GM21360 (cell line): ENCODE measurements at regions not wholly inside any gene's neighbourhood (a gene's known extent, or its start where the extent isn't known, plus 50 kb on each side); places are given as distances from the start of the nearest gene placed in this dataset.
"Not testable (repeated sequence)": the region's sequence is repeated elsewhere in the genome, so short reads cannot be mapped to it uniquely, and the experiment has no call there.

ENCODE experiments used
- ATAC-seq: cut with Tn5 transposase; IDR thresholded peaks from one replicate; pipeline ENCODE4 v1.9.1; 2021; ENCODE audit warnings: mild to moderate bottlenecking, moderate library complexity; ENCODE audit not compliant: unreplicated experiment

- ATAC-seq: no peak
Measured at GRCh38 chr2:144832048-144832447, 312.1 kb upstream of the ZEB2 start.

DNA sequence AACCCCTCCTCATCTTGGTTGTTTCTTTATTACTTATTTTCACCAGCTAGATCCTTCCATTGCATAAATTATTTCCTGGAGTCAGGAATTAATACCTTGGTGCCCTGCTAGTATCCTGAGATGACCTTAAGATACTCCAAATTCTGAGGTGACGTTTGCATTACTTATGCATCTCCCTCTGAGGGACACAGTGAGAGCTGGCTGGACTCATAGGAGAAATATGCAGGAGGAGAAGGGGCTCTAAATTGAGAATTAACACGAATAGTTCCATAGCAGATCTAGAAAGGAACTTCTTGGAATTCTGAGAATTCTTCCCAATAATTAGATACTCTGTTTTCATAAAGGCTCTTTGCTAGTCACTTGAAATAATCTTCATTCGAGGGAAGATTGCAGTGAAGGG, 310.6 kb upstream of the ZEB2 start:
- ATAC-seq: no peak

- no peak for ATAC-seq
Measured at GRCh38 chr2:144827404-144827803, 307.5 kb upstream of the ZEB2 start.

DNA sequence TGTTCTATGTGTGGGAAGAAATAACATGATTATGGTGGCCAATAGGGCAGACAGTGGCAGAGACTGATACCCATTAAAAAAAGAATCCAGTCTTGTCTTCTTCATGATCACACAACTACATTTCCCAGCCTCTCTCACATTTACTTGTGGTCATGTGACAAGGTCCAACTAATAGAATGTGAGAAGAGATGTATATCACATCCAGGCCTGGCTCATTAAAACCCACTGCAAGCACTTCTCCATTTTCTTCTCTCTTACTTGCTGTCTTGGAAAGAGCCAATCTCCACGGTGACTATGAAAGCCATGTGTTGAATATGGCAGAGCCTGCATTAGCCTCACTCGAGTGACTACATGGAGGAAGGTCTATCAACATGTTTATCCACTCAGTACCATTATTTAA, 306.2 kb upstream of the ZEB2 start:
- no peak for ATAC-seq

DNA sequence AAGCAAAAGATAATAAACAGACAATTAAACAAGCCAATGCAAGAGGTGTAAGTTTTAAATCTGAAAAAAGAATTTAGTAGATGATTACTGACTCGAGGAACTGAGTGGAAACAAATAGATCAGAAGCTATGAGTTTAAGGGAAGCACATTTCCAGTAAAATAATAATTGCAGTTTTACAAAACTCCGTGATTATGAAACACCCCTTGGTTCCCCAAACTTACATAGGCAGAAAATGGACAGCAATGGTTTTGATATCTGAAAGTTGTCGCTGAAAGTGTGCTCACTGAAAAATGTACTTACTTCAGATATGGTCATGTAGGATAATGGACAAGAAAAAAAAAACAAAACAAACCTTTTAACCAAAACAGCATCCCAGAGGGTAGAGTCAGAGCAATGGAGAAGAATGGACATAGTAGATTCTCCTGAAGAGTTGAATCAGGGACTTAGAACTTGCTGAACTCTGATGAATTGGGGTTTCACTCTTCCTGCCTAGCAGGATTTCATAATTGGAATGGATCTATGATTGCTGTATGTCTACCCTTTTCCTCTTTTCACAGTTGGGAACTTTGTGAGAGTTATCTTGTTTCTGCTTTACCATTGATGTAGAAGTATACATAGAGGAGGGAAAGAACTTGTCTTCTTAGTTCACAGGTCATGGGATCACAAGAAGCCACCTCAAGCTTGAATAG, 305.6 kb upstream of the ZEB2 start:
- no peak for ATAC-seq

DNA sequence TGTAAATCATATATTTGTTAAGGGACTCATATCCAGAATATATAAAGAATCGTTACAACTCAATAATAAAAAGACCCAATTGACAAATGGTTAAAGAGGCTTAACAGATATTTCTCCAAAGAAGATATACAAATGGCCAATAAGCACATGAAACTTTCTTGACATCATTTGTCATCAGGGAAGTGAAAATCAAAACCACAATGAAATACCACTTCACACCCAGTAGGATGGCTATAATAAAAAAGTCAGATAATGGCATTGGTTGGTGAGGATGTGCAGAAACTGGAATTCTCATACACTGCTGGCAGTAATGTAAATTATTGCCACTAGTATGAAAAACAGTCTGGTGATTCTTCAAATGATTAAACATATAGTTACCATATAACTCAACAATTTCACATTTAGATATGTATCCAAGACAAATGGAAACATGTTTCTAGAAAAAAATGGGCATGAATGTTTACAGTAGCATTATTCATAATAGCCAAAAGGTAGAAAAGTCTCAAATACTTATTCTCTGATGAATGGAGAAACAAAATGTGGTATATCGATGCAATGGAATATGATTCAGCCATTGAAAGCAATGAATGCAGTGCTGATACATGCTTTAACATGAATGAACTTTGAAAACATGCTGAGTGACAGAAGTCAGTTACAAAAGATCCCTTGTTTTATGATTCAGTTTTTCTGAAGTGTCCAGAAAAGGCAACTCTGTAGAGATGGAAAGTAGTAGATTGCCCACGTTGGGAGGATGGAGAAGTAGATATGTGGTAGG, 304.6 kb upstream of the ZEB2 start:
- no peak for ATAC-seq

GRCh38 chr2:144822966-144823365, 303.0 kb upstream of the ZEB2 start:
- no peak for ATAC-seq

DNA sequence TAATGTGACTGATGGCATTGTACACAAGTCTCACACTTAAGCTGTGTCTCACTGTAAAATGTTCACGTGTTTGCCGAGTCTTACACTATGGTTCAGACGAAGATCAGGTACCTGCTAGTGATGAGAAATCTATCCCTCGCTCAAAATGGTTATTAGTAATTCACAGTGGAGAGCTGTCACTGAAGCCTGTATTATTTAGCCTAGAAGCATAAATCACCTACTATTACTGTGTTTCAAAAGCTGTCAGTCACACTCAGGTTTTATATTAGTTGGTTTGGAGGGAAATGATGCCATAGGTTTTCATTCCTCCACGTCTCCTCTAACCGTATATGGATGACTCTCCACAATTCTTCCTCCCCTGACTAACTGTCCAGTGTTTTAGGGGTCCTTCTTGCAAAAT, 292.4 kb upstream of the ZEB2 start:
- no peak for ATAC-seq

DNA sequence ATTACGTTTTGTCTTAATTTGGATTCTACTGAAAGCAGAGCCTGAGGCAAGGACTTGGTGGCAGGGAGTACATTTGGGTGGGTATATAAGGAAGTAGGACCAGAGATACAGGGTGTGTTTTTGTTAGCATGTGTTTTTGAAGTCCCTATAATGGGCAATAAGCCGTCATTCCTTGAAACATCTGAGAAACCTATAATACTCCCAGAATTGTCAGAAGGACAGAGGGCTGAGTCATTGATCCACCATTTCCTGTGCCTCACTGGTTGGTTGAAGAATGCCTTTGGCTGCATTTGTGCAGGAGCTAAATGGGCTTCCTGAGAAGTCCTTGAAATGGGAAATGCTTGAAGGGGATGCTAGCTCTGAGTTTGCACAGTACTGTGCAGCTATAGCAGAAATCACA, 281.8 kb upstream of the ZEB2 start:
- ATAC-seq: no peak

DNA sequence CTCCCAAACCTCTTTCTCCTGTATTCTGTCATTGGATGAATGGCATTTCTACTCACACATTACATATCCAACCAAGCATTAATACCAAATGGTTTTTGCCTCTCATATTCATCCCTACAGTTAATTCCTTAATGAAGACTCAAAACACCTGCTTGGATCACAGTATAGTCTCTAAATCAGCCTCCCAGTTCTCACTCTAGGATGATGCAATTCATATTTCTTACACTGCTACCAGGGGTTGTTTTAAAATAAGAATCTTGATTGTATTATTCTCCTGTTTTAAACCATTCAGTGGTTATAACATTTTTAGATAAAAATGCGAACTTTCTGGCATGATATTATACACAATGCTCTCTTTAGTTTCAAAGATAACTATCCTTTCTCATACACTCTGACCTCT, 281.4 kb upstream of the ZEB2 start:
- no peak for ATAC-seq

DNA sequence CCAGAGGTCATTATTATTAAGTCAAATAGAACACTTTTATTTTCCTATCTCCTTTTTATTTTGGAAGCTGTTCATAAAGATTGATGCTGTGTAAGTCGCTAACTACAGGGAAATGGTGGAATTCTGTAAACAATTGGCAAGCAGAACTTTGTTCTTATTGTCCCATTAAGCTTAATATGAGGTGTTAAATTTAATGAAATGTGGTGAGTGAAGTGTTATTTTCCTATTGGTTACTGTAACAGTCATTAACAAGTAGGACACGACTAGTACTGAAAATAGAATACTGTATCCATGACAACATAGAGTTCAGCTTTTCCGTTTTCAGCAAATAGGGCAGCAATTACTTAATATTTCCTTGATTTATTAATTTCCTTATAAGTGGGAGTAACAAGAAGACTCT, 279.1 kb upstream of the ZEB2 start:
- no peak for ATAC-seq

- no peak for ATAC-seq
Measured at GRCh38 chr2:144798034-144798433, 278.1 kb upstream of the ZEB2 start.

- no peak for ATAC-seq
Measured at GRCh38 chr2:144796936-144797335, 277.0 kb upstream of the ZEB2 start.

DNA sequence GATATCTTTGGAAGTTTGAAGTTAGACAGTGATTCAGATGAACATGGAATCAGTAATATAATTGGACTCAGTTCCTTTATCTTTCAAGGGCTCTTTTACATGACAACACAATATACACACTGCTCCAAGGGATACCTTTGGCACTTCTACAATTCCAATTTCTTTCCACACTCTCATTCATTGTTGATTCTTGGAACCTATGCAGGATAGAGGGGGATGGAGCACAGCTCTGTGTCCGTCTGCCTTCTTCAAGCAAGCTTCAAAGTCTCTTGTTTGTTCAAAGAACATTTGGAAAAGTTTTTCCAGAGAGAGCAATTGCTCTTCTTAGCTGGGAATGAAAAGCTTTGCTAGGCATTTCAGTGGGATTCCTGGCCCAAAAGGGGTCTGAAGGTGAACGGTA, 276.2 kb upstream of the ZEB2 start:
- ATAC-seq: no peak

DNA sequence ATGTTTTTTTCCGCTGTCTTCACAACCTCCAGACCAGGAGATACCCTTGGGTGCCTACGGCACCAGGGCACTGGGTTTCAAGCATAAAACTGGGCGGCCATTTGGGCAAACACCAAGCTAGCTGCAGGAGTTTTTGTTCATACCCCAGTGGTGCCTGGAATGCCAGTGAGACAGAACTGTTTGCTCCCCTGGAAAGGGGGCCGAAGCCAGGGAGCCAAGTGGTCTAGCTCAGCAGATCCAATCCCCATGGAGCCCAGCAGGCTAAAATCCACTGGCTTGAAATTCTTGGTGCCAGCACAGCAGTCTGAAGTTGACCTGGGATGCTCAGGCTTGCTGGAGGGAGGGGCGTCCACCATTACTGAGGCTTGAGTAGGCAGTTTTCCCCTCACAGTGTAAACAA, 265.3 kb upstream of the ZEB2 start:
- no peak for ATAC-seq

- ATAC-seq: no peak
Measured at GRCh38 chr2:144780983-144781382, 261.1 kb upstream of the ZEB2 start.

GRCh38 chr2:144776766-144777165, 256.8 kb upstream of the ZEB2 start:
- no peak for ATAC-seq

- no peak for ATAC-seq
Measured at GRCh38 chr2:144774809-144775208, 254.9 kb upstream of the ZEB2 start.

- no peak for ATAC-seq
Measured at GRCh38 chr2:144771348-144771747, 251.4 kb upstream of the ZEB2 start.

DNA sequence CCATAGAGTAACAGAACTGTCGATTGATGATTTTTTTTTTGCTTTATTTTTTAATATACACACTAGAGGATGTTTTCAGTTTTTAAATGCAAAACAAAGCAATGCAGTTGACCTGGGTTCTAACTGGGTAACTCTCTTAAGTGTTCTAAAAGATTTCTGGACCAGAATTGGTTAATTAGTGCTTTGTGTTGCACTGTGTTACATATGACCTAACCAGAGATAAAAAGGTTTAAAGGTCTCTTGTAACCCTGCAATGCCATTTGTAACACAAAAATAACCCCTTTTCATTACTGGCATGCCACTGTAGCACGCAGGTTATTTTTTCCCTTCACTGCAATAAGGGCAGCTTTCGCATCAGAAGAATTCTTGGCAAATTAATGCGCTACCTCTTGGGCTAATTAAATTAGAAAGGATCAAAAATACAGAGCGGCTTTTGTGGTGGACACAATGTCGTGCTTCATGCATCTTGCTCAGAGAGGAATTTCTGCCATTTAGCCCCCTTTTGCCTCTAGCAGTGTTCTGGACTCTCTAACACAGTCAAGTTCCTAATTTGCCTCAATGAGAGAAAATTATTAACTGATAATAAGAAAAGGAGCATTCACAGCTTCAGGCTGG, 250.8 kb upstream of the ZEB2 start:
- no peak for ATAC-seq

GRCh38 chr2:144760939-144761338, 241.0 kb upstream of the ZEB2 start:
- not testable (repeated sequence) for ATAC-seq

DNA sequence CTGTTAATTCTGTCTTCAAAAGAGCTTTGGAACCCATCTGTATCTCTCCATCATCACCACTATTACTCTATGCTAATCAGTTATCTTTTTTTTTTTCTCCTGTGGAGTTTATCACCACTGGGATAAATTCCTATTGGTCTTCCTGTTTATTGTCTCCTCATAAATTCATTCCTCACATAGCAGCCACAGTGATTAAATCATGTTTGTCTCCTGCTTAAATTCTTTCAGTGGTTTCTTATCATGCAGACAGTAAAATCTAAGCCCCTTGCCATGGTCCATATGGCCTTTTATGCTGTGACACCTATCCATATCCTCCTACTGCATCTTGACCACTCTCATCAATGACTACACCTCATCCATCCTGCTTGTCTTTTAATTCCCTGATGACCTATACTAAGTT, 239.8 kb upstream of the ZEB2 start:
- ATAC-seq: no peak
